NT2/D1 (cell line): ENCODE measurements at regions not wholly inside any gene's neighbourhood (a gene's known extent, or its start where the extent isn't known, plus 50 kb on each side); places are given as distances from the start of the nearest gene placed in this dataset.

ENCODE experiments used
- SUZ12 ChIP-seq: IDR thresholded peaks from 2 replicates; pipeline ENCODE4 v1.6.1; 2011; ENCODE audit not compliant: insufficient read length, insufficient read depth; ENCODE audit errors: extremely low read depth
- YY1 ChIP-seq: IDR thresholded peaks from 2 replicates; pipeline ENCODE4 v1.6.1; 2011; ENCODE audit not compliant: insufficient read length, insufficient read depth
- ZNF274 ChIP-seq: IDR thresholded peaks from 2 replicates; pipeline ENCODE4 v1.6.1; 2011; ENCODE audit warnings: mild to moderate bottlenecking, low read depth, low read length

GRCh38 chr16:65644821-65645220 is 523.0 kb upstream of the CDH11 start:
- TF ChIP-seq YY1 (no peak), ZNF274 (no peak), SUZ12 (no peak)
